ENCODE measurements at regions not wholly inside any gene's neighbourhood (a gene's known extent, or its start where the extent isn't known, plus 50 kb on each side); places are given as distances from the start of the nearest gene placed in this dataset.

DNA sequence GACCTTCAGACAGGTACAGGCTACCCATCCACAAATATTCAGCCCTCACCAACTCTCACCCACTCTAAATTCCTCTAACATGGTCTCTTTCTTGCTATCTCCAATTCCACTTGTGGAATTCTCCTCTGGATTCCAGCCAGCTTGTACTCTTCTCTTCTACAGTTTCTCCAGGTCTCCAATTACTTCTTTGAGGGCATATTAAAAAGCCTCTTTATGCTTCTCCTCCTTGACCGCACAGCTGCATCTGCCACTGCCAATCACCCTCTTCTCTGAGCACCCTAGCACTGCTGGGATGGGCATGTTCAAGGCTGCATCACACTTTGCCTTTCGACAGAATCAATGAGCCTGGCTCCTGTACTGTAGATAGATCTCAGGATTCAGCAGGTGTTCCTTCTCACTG, 101.5 kb upstream of the ANKRD1 start:
- TF ChIP-seq, protein P1, sequence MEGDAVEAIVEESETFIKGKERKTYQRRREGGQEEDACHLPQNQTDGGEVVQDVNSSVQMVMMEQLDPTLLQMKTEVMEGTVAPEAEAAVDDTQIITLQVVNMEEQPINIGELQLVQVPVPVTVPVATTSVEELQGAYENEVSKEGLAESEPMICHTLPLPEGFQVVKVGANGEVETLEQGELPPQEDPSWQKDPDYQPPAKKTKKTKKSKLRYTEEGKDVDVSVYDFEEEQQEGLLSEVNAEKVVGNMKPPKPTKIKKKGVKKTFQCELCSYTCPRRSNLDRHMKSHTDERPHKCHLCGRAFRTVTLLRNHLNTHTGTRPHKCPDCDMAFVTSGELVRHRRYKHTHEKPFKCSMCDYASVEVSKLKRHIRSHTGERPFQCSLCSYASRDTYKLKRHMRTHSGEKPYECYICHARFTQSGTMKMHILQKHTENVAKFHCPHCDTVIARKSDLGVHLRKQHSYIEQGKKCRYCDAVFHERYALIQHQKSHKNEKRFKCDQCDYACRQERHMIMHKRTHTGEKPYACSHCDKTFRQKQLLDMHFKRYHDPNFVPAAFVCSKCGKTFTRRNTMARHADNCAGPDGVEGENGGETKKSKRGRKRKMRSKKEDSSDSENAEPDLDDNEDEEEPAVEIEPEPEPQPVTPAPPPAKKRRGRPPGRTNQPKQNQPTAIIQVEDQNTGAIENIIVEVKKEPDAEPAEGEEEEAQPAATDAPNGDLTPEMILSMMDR (IDR thresholded peaks at IDR 0.05; ENCODE audit: low read length): no peak
- no peak for TF ChIP-seq EZH2 (optimal IDR thresholded peaks at IDR 0.05; ENCODE audit: low read depth, low read length)
- no peak for TF ChIP-seq EZH2phosphoT487 (IDR thresholded peaks at IDR 0.05; ENCODE audit: low read length)
